B cell (primary cell): ENCODE measurements at regions not wholly inside any gene's neighbourhood (a gene's known extent, or its start where the extent isn't known, plus 50 kb on each side); places are given as distances from the start of the nearest gene placed in this dataset.

Source experiments
- ATAC-seq: fragments of 200-7000 bp; cut with Tn5 transposase; one replicate; pipeline ENCODE4 v1.10.0; 2021; ENCODE audit warnings: low read depth, mild to moderate bottlenecking, moderate number of reproducible peaks, moderate library complexity
- CTCF ChIA-PET: fragments of 350-600 bp; sonication (Branson Sonifier 250); formaldehyde crosslinking; loops from one replicate; lab custom pipeline; 2021; ENCODE audit warnings: antibody characterized with exemption, inconsistent platforms; lab: Charles Lee
- POLR2A ChIA-PET: fragments of 350-600 bp; sonication (Branson Sonifier 250); formaldehyde crosslinking; loops from one replicate; lab custom pipeline; 2021; ENCODE audit warnings: antibody characterized with exemption; lab: Charles Lee
- DNase-seq: peaks from one replicate; pipeline ENCODE4 v3.0.0; 2013
- H2AFZ ChIP-seq: 2 replicates; pipeline ENCODE4 v1.6.1; 2012; ENCODE audit warnings: mild to moderate bottlenecking, low read depth, low read length; ENCODE audit not compliant: insufficient read depth, poor library complexity, severe bottlenecking
- H3K27ac ChIP-seq, 2 donors: 1 replicate in 1 of 2; 2 replicates in 1 of 2; pipeline ENCODE4 v1.5.1; 2012 to 2013; ENCODE audit warnings: low read length in 2 of 2, mild to moderate bottlenecking in 2 of 2, moderate library complexity in 1 of 2
- H3K27me3 ChIP-seq, 4 experiments: fragments of 200-600 bp in 1 of 4; sonication (generic) in 1 of 4; replicated peaks in 1 of 4; 1 replicate in 2 of 4; 2 replicates in 2 of 4; pipeline versions ENCODE4 v1.6.1 to v1.7.0; 2013 to 2016; ENCODE audit warnings: low read length in 3 of 4, mild to moderate bottlenecking in 2 of 4, mixed read lengths in 1 of 4, moderate library complexity in 1 of 4; ENCODE audit not compliant: insufficient read depth in 4 of 4, control insufficient read depth in 3 of 4; ENCODE audit errors: control extremely low read depth in 1 of 4
- H3K36me3 ChIP-seq, 2 experiments: replicated peaks in 1 of 2; 1 replicate in 1 of 2; 2 replicates in 1 of 2; pipeline versions ENCODE4 v1.6.1 to v1.7.1; 2013; ENCODE audit warnings: low read length in 1 of 2; ENCODE audit not compliant: insufficient read depth in 2 of 2, control insufficient read depth in 1 of 2; ENCODE audit errors: control extremely low read depth in 1 of 2, extremely low read depth in 1 of 2
- H3K4me1 ChIP-seq, 2 donors: fragments of 200-600 bp in 1 of 2; sonication (generic) in 1 of 2; 1 replicate in 1 of 2; 2 replicates in 1 of 2; pipeline versions ENCODE4 v1.5.1 to v1.6.1; 2013 to 2017; ENCODE audit warnings: low read length in 2 of 2; ENCODE audit not compliant: control insufficient read depth in 2 of 2, insufficient read depth in 2 of 2
- H3K4me2 ChIP-seq: replicated peaks from 2 replicates; pipeline ENCODE3; 2012; ENCODE audit warnings: mild to moderate bottlenecking, low read depth, low read length; ENCODE audit not compliant: poor library complexity, severe bottlenecking
- H3K4me3 ChIP-seq, 5 experiments: fragments of 200-600 bp in 1 of 5; sonication (generic) in 1 of 5; 1 replicate in 3 of 5; 2 replicates in 2 of 5; pipeline versions ENCODE4 v1.5.1 to v1.7.0; 2011 to 2016; ENCODE audit warnings: low read length in 4 of 5, mild to moderate bottlenecking in 4 of 5, low read depth in 2 of 5, control low read depth in 1 of 5, moderate library complexity in 1 of 5; ENCODE audit not compliant: insufficient read depth in 1 of 5; ENCODE audit errors: control extremely low read depth in 1 of 5, extremely low read depth in 1 of 5
- H3K79me2 ChIP-seq: fragments of 200-600 bp; sonication (generic); one replicate; pipeline ENCODE4 v1.6.0; 2016; ENCODE audit warnings: low read length; ENCODE audit not compliant: control insufficient read depth, insufficient read depth
- H3K9ac ChIP-seq: fragments of 200-600 bp; sonication (generic); 2 replicates; pipeline ENCODE4 v1.6.1; 2017; ENCODE audit warnings: mild to moderate bottlenecking, low read length, moderate library complexity
- H3K9me3 ChIP-seq, 3 donors: one replicate each; pipeline versions ENCODE4 v1.6.1 to v1.7.1; 2013; ENCODE audit warnings: low read length in 2 of 3; ENCODE audit not compliant: control insufficient read depth in 2 of 3, insufficient read depth in 1 of 3; ENCODE audit errors: control extremely low read depth in 1 of 3
- H4K20me1 ChIP-seq: 2 replicates; pipeline ENCODE4 v1.6.0; 2012; ENCODE audit warnings: mild to moderate bottlenecking, low read length; ENCODE audit not compliant: insufficient read depth, control insufficient read depth, poor library complexity, severe bottlenecking
- H3K27ac Mint-ChIP-seq: one replicate; pipeline ENCODE4 v1.8.0; 2021; ENCODE audit warnings: mixed read lengths
- H3K27me3 Mint-ChIP-seq: one replicate; pipeline ENCODE4 v1.8.0; 2021; ENCODE audit warnings: mixed read lengths
- H3K4me1 Mint-ChIP-seq: one replicate; pipeline ENCODE4 v1.8.0; 2021; ENCODE audit warnings: mixed read lengths
- H3K4me3 Mint-ChIP-seq: one replicate; pipeline ENCODE4 v1.8.0; 2021; ENCODE audit warnings: mixed read lengths
- H3K9me3 Mint-ChIP-seq: one replicate; pipeline ENCODE4 v1.8.0; 2022; ENCODE audit warnings: mixed read lengths; ENCODE audit not compliant: insufficient read depth
- EZH2 ChIP-seq: IDR thresholded peaks from 2 replicates; pipeline ENCODE4 v1.6.1; 2012; ENCODE audit warnings: borderline replicate concordance, low read depth, mild to moderate bottlenecking, moderate library complexity, low read length; ENCODE audit not compliant: insufficient read depth, poor library complexity, severe bottlenecking
- WGBS: methylation state at CpG from one replicate; pipeline ENCODE4 v1.1.5; 2013; ENCODE audit warnings: missing lambda C conversion rate; ENCODE audit not compliant: insufficient coverage; 5-methylcytosine and 5-hydroxymethylcytosine counted together
- intact Hi-C: fragments of 100-400 bp; cut with micrococcal nuclease; formaldehyde crosslinking; loops from one replicate; pipeline ENCODE4 v1.10.0; 2022
- TF ChIP-seq, protein P1 (sequence below): fragments of 200-600 bp; IDR thresholded peaks from one replicate; pipeline ENCODE4 v1.8.0; 2022; ENCODE audit warnings: antibody characterized with exemption, mild to moderate bottlenecking

- Histone ChIP-seq H3K9me3 (no peaks in the 10 kb centered on the region), H3K27ac (no peak overlapping the region), H3K4me2 (no peak overlapping the region), H4K20me1 (no peaks in the 10 kb centered on the region), H2AFZ (no peak overlapping the region), H3K4me3 (no peak overlapping the region), H3K27me3 (no peaks in the 10 kb centered on the region), H3K79me2 (no peaks in the 10 kb centered on the region), H3K36me3 (no peaks in the 10 kb centered on the region), H3K9ac (no peak overlapping the region), H3K4me1 (no peaks in the 10 kb centered on the region)
- Mint-ChIP-seq H3K27me3 (peaks cover 5% of the 10 kb centered on the region), H3K4me1 (no peaks in the 10 kb centered on the region), H3K27ac (no peak overlapping the region), H3K4me3 (no peak overlapping the region), H3K9me3 (no peaks in the 10 kb centered on the region)
- POLR2A ChIA-PET: no interaction called here
- no peak for DNase-seq
- 42% methylated on average over 22 of the region's 22 CpGs for WGBS
- no peak for TF ChIP-seq EZH2
- TF ChIP-seq, protein P1, sequence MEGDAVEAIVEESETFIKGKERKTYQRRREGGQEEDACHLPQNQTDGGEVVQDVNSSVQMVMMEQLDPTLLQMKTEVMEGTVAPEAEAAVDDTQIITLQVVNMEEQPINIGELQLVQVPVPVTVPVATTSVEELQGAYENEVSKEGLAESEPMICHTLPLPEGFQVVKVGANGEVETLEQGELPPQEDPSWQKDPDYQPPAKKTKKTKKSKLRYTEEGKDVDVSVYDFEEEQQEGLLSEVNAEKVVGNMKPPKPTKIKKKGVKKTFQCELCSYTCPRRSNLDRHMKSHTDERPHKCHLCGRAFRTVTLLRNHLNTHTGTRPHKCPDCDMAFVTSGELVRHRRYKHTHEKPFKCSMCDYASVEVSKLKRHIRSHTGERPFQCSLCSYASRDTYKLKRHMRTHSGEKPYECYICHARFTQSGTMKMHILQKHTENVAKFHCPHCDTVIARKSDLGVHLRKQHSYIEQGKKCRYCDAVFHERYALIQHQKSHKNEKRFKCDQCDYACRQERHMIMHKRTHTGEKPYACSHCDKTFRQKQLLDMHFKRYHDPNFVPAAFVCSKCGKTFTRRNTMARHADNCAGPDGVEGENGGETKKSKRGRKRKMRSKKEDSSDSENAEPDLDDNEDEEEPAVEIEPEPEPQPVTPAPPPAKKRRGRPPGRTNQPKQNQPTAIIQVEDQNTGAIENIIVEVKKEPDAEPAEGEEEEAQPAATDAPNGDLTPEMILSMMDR: no peak
- CTCF ChIA-PET: no interaction called here
- no peak for ATAC-seq
- intact Hi-C loops: no loop called here
These were observed 297.3 kb upstream of the LCORL start for GRCh38 chr4:18318682-18319388.

DNA sequence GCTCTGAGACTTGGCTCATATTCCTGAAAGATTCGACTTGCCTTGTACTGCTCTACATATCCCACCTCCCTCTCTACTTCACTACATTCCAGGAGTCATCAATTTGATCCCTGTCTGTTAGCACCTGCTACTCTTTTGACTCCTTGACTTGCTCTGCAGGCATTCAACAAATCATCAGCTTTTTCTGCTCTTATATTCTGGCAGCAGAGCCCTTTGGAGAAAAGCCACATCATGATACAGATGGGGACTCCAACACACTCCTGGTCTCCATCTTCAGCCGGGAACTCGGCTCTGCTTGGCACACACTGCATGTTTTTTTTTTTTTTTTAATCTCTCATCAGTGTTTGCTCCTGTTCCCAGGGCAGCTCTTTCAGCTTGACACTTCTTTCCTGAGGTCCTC lies 293.2 kb upstream of the LCORL start:
- no peak for DNase-seq
- Mint-ChIP-seq H3K9me3 (peaks cover 3% of the 10 kb centered on the region), H3K27ac (no peak overlapping the region), H3K27me3 (peaks cover 5% of the 10 kb centered on the region), H3K4me1 (no peaks in the 10 kb centered on the region), H3K4me3 (no peak overlapping the region)
- H3K4me1 ChIP-seq: no peaks in the 10 kb centered on the region
- H3K79me2 ChIP-seq: no peaks in the 10 kb centered on the region
- H3K36me3 ChIP-seq: no peaks in the 10 kb centered on the region
- CTCF ChIA-PET: no interaction called here
- intact Hi-C loops: no loop called here
- no peak overlapping the region for H2AFZ ChIP-seq
- H3K9me3 ChIP-seq: peaks cover 0 to 3% (median 0%) of the 10 kb centered on the region in 3 donors
- no peaks in the 10 kb centered on the region for H3K27me3 ChIP-seq
- H3K4me3 ChIP-seq: no peak overlapping the region
- H4K20me1 ChIP-seq: no peaks in the 10 kb centered on the region
- TF ChIP-seq, protein P1: no peak
- no peak for TF ChIP-seq EZH2
- no peak overlapping the region for H3K9ac ChIP-seq
- WGBS: 87% methylated on average over 2 of the region's 3 CpGs
- no peak overlapping the region for H3K27ac ChIP-seq
- H3K4me2 ChIP-seq: no peak overlapping the region
- ATAC-seq: no peak
- POLR2A ChIA-PET: no interaction called here
